ENCODE measurements at regions not wholly inside any gene's neighbourhood (a gene's known extent, or its start where the extent isn't known, plus 50 kb on each side); places are given as distances from the start of the nearest gene placed in this dataset.

GRCh38 chr22:47437110-47437509 lies 674.7 kb downstream of the TBC1D22A start:
- DNase-seq: no peak

GRCh38 chr22:47435826-47436225 lies 673.4 kb downstream of the TBC1D22A start:
- DNase-seq: no peak

GRCh38 chr22:47435204-47435487 lies 672.7 kb downstream of the TBC1D22A start:
- no peak for DNase-seq

GRCh38 chr22:47434336-47435203 lies 672.1 kb downstream of the TBC1D22A start:
- DNase-seq: no peak

- DNase-seq: no peak
Observed at GRCh38 chr22:47433627-47434026, 671.2 kb downstream of the TBC1D22A start.

- DNase-seq: no peak
Observed at GRCh38 chr22:47432683-47433082, 670.2 kb downstream of the TBC1D22A start.

GRCh38 chr22:47423861-47424820 lies 661.7 kb downstream of the TBC1D22A start:
- no peak for DNase-seq

- DNase-seq: no peak
Observed at GRCh38 chr22:47423266-47423665, 660.8 kb downstream of the TBC1D22A start.

- DNase-seq: no peak
Observed at GRCh38 chr22:47422736-47423135, 660.3 kb downstream of the TBC1D22A start.

- DNase-seq: no peak
Observed at GRCh38 chr22:47421846-47422245, 659.4 kb downstream of the TBC1D22A start.

- no peak for DNase-seq
Observed at GRCh38 chr22:47420211-47420610, 657.8 kb downstream of the TBC1D22A start.

- DNase-seq: no peak
Observed at GRCh38 chr22:47419239-47419638, 656.8 kb downstream of the TBC1D22A start.

GRCh38 chr22:47417699-47418098 lies 655.2 kb downstream of the TBC1D22A start:
- DNase-seq: no peak

GRCh38 chr22:47411006-47411405 lies 648.6 kb downstream of the TBC1D22A start:
- DNase-seq: no peak

GRCh38 chr22:47409539-47410275 lies 647.3 kb downstream of the TBC1D22A start:
- no peak for DNase-seq

- DNase-seq: no peak
Observed at GRCh38 chr22:47408409-47408808, 646.0 kb downstream of the TBC1D22A start.

GRCh38 chr22:47407461-47408025 lies 645.1 kb downstream of the TBC1D22A start:
- no peak for DNase-seq

- DNase-seq: no peak
Observed at GRCh38 chr22:47406896-47407295, 644.4 kb downstream of the TBC1D22A start.

- no peak for DNase-seq
Observed at GRCh38 chr22:47406180-47406834, 643.9 kb downstream of the TBC1D22A start.

- peak; percentile 2 for DNase-seq
Observed at GRCh38 chr22:47405222-47405621, 642.8 kb downstream of the TBC1D22A start.

- peak; percentile 4 for DNase-seq
Observed at GRCh38 chr22:47402876-47403525, 640.6 kb downstream of the TBC1D22A start.

Measured in femur (tissue), 1 donor.